Activated CD8-positive, alpha-beta memory T cell treated with anti-CD3 and anti-CD28 coated beads, Interleukin-2, amount 50 U/mL, for 24 hours (primary cell): ENCODE measurements at regions not wholly inside any gene's neighbourhood (a gene's known extent, or its start where the extent isn't known, plus 50 kb on each side); places are given as distances from the start of the nearest gene placed in this dataset.

ENCODE experiments used
- DNase-seq: peaks from one replicate; pipeline ENCODE4 v3.0.0-alpha.2; 2020; ENCODE audit errors: extremely low read depth

GRCh38 chr5:61737301-61737963, 405.4 kb downstream of the ZSWIM6 start:
- DNase-seq = no peak

GRCh38 chr5:61737964-61738340, 405.9 kb downstream of the ZSWIM6 start:
- DNase-seq = no peak

- DNase-seq = no peak
Measured at GRCh38 chr5:61738446-61738845, 406.4 kb downstream of the ZSWIM6 start.

- DNase-seq = no peak
Measured at GRCh38 chr5:61744690-61745619, 412.9 kb downstream of the ZSWIM6 start.

- DNase-seq = no peak
Measured at GRCh38 chr5:61746831-61747575, 414.9 kb downstream of the ZSWIM6 start.

- no peak for DNase-seq
Measured at GRCh38 chr5:61748121-61748520, 416.1 kb downstream of the ZSWIM6 start.

GRCh38 chr5:61748651-61749050, 416.6 kb downstream of the ZSWIM6 start:
- no peak for DNase-seq

GRCh38 chr5:61752588-61752987, 420.5 kb downstream of the ZSWIM6 start:
- DNase-seq = no peak

GRCh38 chr5:61754792-61755191, 422.7 kb downstream of the ZSWIM6 start:
- DNase-seq = no peak

- DNase-seq = no peak
Measured at GRCh38 chr5:61755726-61756222, 423.7 kb downstream of the ZSWIM6 start.

GRCh38 chr5:61758711-61759110, 426.7 kb downstream of the ZSWIM6 start:
- DNase-seq = no peak

- DNase-seq = no peak
Measured at GRCh38 chr5:61765471-61765870, 433.4 kb downstream of the ZSWIM6 start.

- no peak for DNase-seq
Measured at GRCh38 chr5:61766141-61766540, 434.1 kb downstream of the ZSWIM6 start.

GRCh38 chr5:61767231-61768080, 435.4 kb downstream of the ZSWIM6 start:
- DNase-seq = no peak

GRCh38 chr5:61768692-61769281, 436.7 kb downstream of the ZSWIM6 start:
- no peak for DNase-seq

GRCh38 chr5:61771062-61771461, 439.0 kb downstream of the ZSWIM6 start:
- DNase-seq = no peak

GRCh38 chr5:61771808-61772207, 439.8 kb downstream of the ZSWIM6 start:
- DNase-seq = no peak

- DNase-seq = no peak
Measured at GRCh38 chr5:61775901-61776300, 443.8 kb downstream of the ZSWIM6 start.

GRCh38 chr5:61777292-61777691, 445.2 kb downstream of the ZSWIM6 start:
- no peak for DNase-seq

GRCh38 chr5:61779743-61780142, 447.7 kb downstream of the ZSWIM6 start:
- DNase-seq = no peak

- DNase-seq = no peak
Measured at GRCh38 chr5:61783481-61783880, 451.4 kb downstream of the ZSWIM6 start.
